HFFc6 (cell line): ENCODE measurements at regions not wholly inside any gene's neighbourhood (a gene's known extent, or its start where the extent isn't known, plus 50 kb on each side); places are given as distances from the start of the nearest gene placed in this dataset.

ENCODE experiments used
- DNase-seq: peaks from one replicate; pipeline ENCODE4 v3.0.0-alpha.2; 2018
- H3K27ac Mint-ChIP-seq: 2 replicates; pipeline ENCODE4 v1.8.0; 2020; ENCODE audit warnings: mild to moderate bottlenecking, mixed read lengths
- H3K27me3 Mint-ChIP-seq: 2 replicates; pipeline ENCODE4 v1.8.0; 2021; ENCODE audit warnings: mild to moderate bottlenecking, moderate library complexity, mixed read lengths; ENCODE audit not compliant: insufficient read depth
- H3K36me3 Mint-ChIP-seq: 2 replicates; pipeline ENCODE4 v1.8.0; 2021; ENCODE audit warnings: low read depth, mixed read lengths
- H3K4me1 Mint-ChIP-seq: 2 replicates; pipeline ENCODE4 v1.8.0; 2020; ENCODE audit warnings: low read depth, mixed read lengths
- H3K4me3 Mint-ChIP-seq: 2 replicates; pipeline ENCODE4 v1.8.0; 2020; ENCODE audit warnings: mild to moderate bottlenecking, moderate library complexity, mixed read lengths
- H3K9me3 Mint-ChIP-seq: 2 replicates; pipeline ENCODE4 v1.8.0; 2020; ENCODE audit warnings: mild to moderate bottlenecking, mixed read lengths
- CTCF ChIP-seq: fragments of 200-600 bp; sonication (generic); IDR thresholded peaks from 2 replicates; pipeline ENCODE4 v1.5.0; 2021; ENCODE audit warnings: antibody characterized with exemption, mild to moderate bottlenecking

GRCh38 chr5:54876556-54876955 is 108.8 kb downstream of the ESM1 start:
- no peaks in the 10 kb centered on the region for H3K36me3 Mint-ChIP-seq
- no peak overlapping the region for H3K4me3 Mint-ChIP-seq
- no peaks in the 10 kb centered on the region for H3K9me3 Mint-ChIP-seq
- TF ChIP-seq CTCF, result no peak
- peaks cover 15% of the 10 kb centered on the region for H3K27me3 Mint-ChIP-seq
- H3K4me1 Mint-ChIP-seq, result peaks cover 18% of the 10 kb centered on the region
- no peak for DNase-seq
- H3K27ac Mint-ChIP-seq, result no peak overlapping the region

GRCh38 chr5:54874337-54875021 is 110.9 kb downstream of the ESM1 start:
- no peak for DNase-seq
- H3K27ac Mint-ChIP-seq, result no peak overlapping the region
- H3K9me3 Mint-ChIP-seq, result no peaks in the 10 kb centered on the region
- no peaks in the 10 kb centered on the region for H3K36me3 Mint-ChIP-seq
- no peak for TF ChIP-seq CTCF
- peaks cover 11% of the 10 kb centered on the region for H3K27me3 Mint-ChIP-seq
- peaks cover 22% of the 10 kb centered on the region for H3K4me1 Mint-ChIP-seq
- no peak overlapping the region for H3K4me3 Mint-ChIP-seq

- Mint-ChIP-seq H3K36me3 (no peaks in the 10 kb centered on the region), H3K4me1 (peaks cover 23% of the 10 kb centered on the region), H3K27me3 (peaks cover 11% of the 10 kb centered on the region), H3K4me3 (no peak overlapping the region), H3K27ac (no peak overlapping the region), H3K9me3 (no peaks in the 10 kb centered on the region)
- TF ChIP-seq CTCF, result no peak
- DNase-seq, result no peak
Measured at GRCh38 chr5:54873691-54874090, 111.7 kb downstream of the ESM1 start.

GRCh38 chr5:54872810-54873209 is 112.6 kb downstream of the ESM1 start:
- Mint-ChIP-seq H3K36me3 (no peaks in the 10 kb centered on the region), H3K4me3 (no peak overlapping the region), H3K9me3 (no peaks in the 10 kb centered on the region), H3K27me3 (peaks cover 8% of the 10 kb centered on the region), H3K4me1 (peaks cover 23% of the 10 kb centered on the region), H3K27ac (no peak overlapping the region)
- no peak for DNase-seq
- no peak for TF ChIP-seq CTCF

GRCh38 chr5:54870271-54870670 is 115.1 kb downstream of the ESM1 start:
- no peak for DNase-seq
- Mint-ChIP-seq H3K4me1 (peaks cover 22% of the 10 kb centered on the region), H3K27ac (no peak overlapping the region), H3K9me3 (no peaks in the 10 kb centered on the region), H3K36me3 (no peaks in the 10 kb centered on the region), H3K27me3 (peaks cover 6% of the 10 kb centered on the region), H3K4me3 (no peak overlapping the region)
- TF ChIP-seq CTCF, result no peak
